Glutamatergic neuron (in vitro differentiated cells): ENCODE measurements at regions not wholly inside any gene's neighbourhood (a gene's known extent, or its start where the extent isn't known, plus 50 kb on each side); places are given as distances from the start of the nearest gene placed in this dataset.

Source experiments
- DNase-seq: peaks from one replicate; pipeline ENCODE4 v3.0.0; 2022
- H3K27ac Mint-ChIP-seq: one replicate; pipeline ENCODE4 v1.8.0; 2020; ENCODE audit warnings: mild to moderate bottlenecking, mixed read lengths, inconsistent platforms; ENCODE audit not compliant: unreplicated experiment
- H3K27me3 Mint-ChIP-seq: one replicate; pipeline ENCODE4 v1.8.0; 2020; ENCODE audit warnings: mild to moderate bottlenecking, moderate library complexity, mixed read lengths, inconsistent platforms; ENCODE audit not compliant: unreplicated experiment
- H3K36me3 Mint-ChIP-seq: one replicate; pipeline ENCODE4 v1.8.0; 2020; ENCODE audit warnings: mild to moderate bottlenecking, mixed read lengths, inconsistent platforms; ENCODE audit not compliant: unreplicated experiment
- H3K4me1 Mint-ChIP-seq: one replicate; pipeline ENCODE4 v1.8.0; 2020; ENCODE audit warnings: mild to moderate bottlenecking, low read depth, mixed read lengths, inconsistent platforms; ENCODE audit not compliant: unreplicated experiment
- H3K4me3 Mint-ChIP-seq: one replicate; pipeline ENCODE4 v1.8.0; 2020; ENCODE audit warnings: mild to moderate bottlenecking, mixed read lengths, inconsistent platforms; ENCODE audit not compliant: unreplicated experiment
- H3K9me3 Mint-ChIP-seq: one replicate; pipeline ENCODE4 v1.8.0; 2020; ENCODE audit warnings: mild to moderate bottlenecking, moderate library complexity, mixed read lengths, inconsistent platforms; ENCODE audit not compliant: unreplicated experiment
- TF ChIP-seq, protein P1 (sequence below): fragments of 200-600 bp; sonication (generic); IDR thresholded peaks from one replicate; pipeline ENCODE4 v1.5.0; 2021; ENCODE audit not compliant: partially characterized antibody, unreplicated experiment

DNA sequence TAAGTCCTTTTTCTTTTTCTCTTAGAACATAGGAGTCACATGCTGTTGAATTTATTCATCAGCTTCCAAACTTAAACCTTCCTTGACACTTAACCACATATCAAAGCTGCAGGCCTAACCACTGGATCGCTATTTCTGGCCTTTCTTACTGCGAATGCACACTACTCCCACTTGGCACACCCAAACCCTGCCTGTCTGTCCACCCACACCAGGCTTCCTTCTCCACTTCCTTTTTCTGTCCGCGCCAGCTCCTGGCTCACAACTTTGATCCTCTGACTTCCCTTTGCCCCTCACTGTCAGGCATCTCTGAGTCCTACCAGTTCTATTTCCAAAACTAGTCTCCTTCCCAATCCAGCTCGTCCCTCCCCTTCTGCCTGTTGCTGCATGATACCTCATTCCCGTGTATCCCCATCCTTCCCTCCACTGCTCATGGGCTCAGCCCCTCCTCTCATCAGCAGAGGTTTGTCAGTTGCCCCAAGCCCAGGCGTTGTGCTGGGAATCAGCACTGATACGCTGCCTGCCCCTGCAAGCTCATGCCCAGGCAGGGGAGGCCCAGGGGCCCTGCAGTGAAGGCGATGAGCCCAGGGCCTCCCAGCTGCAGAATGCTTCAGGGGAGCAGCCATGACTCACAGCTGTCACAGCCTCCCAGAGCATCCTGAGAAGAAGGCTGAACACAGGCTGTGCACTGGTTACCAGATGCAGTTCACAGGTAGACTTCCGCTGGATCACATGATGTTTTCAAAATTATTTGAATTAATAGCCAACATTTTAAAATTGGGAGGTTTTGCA is 179.8 kb downstream of the KATNIP start:
- no peak for DNase-seq
- H3K27ac Mint-ChIP-seq = no peak overlapping the region
- TF ChIP-seq, protein P1, sequence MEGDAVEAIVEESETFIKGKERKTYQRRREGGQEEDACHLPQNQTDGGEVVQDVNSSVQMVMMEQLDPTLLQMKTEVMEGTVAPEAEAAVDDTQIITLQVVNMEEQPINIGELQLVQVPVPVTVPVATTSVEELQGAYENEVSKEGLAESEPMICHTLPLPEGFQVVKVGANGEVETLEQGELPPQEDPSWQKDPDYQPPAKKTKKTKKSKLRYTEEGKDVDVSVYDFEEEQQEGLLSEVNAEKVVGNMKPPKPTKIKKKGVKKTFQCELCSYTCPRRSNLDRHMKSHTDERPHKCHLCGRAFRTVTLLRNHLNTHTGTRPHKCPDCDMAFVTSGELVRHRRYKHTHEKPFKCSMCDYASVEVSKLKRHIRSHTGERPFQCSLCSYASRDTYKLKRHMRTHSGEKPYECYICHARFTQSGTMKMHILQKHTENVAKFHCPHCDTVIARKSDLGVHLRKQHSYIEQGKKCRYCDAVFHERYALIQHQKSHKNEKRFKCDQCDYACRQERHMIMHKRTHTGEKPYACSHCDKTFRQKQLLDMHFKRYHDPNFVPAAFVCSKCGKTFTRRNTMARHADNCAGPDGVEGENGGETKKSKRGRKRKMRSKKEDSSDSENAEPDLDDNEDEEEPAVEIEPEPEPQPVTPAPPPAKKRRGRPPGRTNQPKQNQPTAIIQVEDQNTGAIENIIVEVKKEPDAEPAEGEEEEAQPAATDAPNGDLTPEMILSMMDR = no peak
- peaks cover 16% of the 10 kb centered on the region for H3K9me3 Mint-ChIP-seq
- no peak overlapping the region for H3K4me3 Mint-ChIP-seq
- H3K4me1 Mint-ChIP-seq = peaks cover 8% of the 10 kb centered on the region
- peaks cover 17% of the 10 kb centered on the region for H3K27me3 Mint-ChIP-seq
- peaks cover 20% of the 10 kb centered on the region for H3K36me3 Mint-ChIP-seq

- DNase-seq = no peak
- H3K9me3 Mint-ChIP-seq = peaks cover 10% of the 10 kb centered on the region
- no peak overlapping the region for H3K27ac Mint-ChIP-seq
- peaks cover 6% of the 10 kb centered on the region for H3K4me1 Mint-ChIP-seq
- TF ChIP-seq, protein P1 = no peak
- H3K4me3 Mint-ChIP-seq = no peak overlapping the region
- H3K36me3 Mint-ChIP-seq = peaks cover 19% of the 10 kb centered on the region
- peaks cover 12% of the 10 kb centered on the region for H3K27me3 Mint-ChIP-seq
Observed at GRCh38 chr16:27730661-27731210, 180.8 kb downstream of the KATNIP start.

DNA sequence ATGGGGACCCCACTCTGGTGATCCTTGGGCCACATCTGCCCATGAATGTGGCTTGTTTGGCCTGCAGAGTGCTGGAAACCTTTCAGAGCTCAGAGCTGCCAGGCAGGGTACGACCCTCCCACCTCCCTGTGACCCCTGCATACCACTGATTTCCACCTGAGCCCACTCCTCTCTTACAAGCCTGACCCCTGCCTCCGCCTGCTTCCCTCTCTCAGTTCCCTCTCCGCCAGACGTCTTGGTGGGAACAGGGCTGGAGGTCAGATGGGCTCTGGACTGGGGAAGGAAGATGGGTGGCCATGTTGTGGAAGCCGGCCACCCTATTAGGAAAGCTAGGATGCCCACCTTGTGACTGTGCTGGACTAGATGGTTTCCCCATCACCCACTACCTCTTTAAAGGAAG is 185.1 kb downstream of the KATNIP start:
- Mint-ChIP-seq H3K36me3 (peaks cover 20% of the 10 kb centered on the region), H3K4me3 (peak overlapping the region; percentile 71), H3K27me3 (peaks cover 6% of the 10 kb centered on the region), H3K9me3 (peaks cover 2% of the 10 kb centered on the region), H3K4me1 (peaks cover 8% of the 10 kb centered on the region), H3K27ac (no peak overlapping the region)
- TF ChIP-seq, protein P1 = no peak
- DNase-seq = no peak

DNA sequence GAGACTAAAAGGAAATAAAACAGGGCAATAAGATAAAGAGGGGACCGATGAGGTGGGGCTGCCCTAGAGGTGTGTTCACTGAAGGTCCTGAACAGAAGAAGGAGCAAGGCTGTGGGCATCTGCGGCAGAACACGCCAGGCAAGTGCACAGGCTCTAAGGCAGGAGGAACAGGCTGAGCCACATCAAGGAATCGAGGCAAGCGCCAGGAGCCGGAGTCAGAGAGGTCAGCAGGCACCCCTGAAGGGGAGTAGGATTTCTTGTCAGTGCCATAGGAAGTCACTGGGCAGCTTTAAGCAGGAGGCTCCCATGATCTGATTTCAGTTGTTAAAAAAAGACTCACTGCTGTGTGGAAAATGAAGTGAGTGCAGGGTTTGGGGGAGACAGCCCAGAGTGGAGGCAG is 186.5 kb downstream of the KATNIP start:
- H3K4me3 Mint-ChIP-seq = no peak overlapping the region
- TF ChIP-seq, protein P1 = no peak
- no peak for DNase-seq
- peaks cover 8% of the 10 kb centered on the region for H3K4me1 Mint-ChIP-seq
- peaks cover 2% of the 10 kb centered on the region for H3K9me3 Mint-ChIP-seq
- H3K27ac Mint-ChIP-seq = no peak overlapping the region
- H3K27me3 Mint-ChIP-seq = peaks cover 6% of the 10 kb centered on the region
- peaks cover 15% of the 10 kb centered on the region for H3K36me3 Mint-ChIP-seq

- Mint-ChIP-seq H3K27me3 (peaks cover 6% of the 10 kb centered on the region), H3K27ac (no peak overlapping the region), H3K36me3 (peaks cover 15% of the 10 kb centered on the region), H3K4me3 (no peak overlapping the region), H3K9me3 (peaks cover 2% of the 10 kb centered on the region), H3K4me1 (peaks cover 8% of the 10 kb centered on the region)
- TF ChIP-seq, protein P1 = no peak
- no peak for DNase-seq
Observed at GRCh38 chr16:27737513-27737912, 187.6 kb downstream of the KATNIP start.
